ENCODE measurements at regions not wholly inside any gene's neighbourhood (a gene's known extent, or its start where the extent isn't known, plus 50 kb on each side); places are given as distances from the start of the nearest gene placed in this dataset.
"Not testable (repeated sequence)": the region's sequence is repeated elsewhere in the genome, so short reads cannot be mapped to it uniquely, and the experiment has no call there.

- Histone ChIP-seq H3K36me3 (ENCODE audit: low read depth) (no peaks in the 10 kb centered on the region), H3K4me1 (ENCODE audit: low read depth) (peaks cover 5% of the 10 kb centered on the region), H3K9me3 (no peaks in the 10 kb centered on the region), H3K4me3 (no peak overlapping the region)
- no peak for DNase-seq
- intact Hi-C loops (cut with DNase I, micrococcal nuclease) = no loop called here
- TF ChIP-seq CTCF (IDR thresholded peaks at IDR 0.05) = no peak
- ATAC-seq = no peak
Observed at GRCh38 chr5:155633338-155633957, 619.9 kb downstream of the KIF4B start.

GRCh38 chr5:155649666-155650065 is 636.1 kb downstream of the KIF4B start:
- Histone ChIP-seq H3K36me3 (ENCODE audit: low read depth) (no peaks in the 10 kb centered on the region), H3K4me1 (ENCODE audit: low read depth) (no peaks in the 10 kb centered on the region), H3K9me3 (no peaks in the 10 kb centered on the region), H3K4me3 (no peak overlapping the region)
- DNase-seq = no peak
- intact Hi-C loops (cut with DNase I, micrococcal nuclease) = no loop called here
- TF ChIP-seq CTCF (IDR thresholded peaks at IDR 0.05) = no peak
- no peak for ATAC-seq

GRCh38 chr5:155655569-155655968 is 642.0 kb downstream of the KIF4B start:
- no peak for DNase-seq
- Histone ChIP-seq H3K36me3 (ENCODE audit: low read depth) (no peaks in the 10 kb centered on the region), H3K9me3 (no peaks in the 10 kb centered on the region), H3K4me1 (ENCODE audit: low read depth) (no peaks in the 10 kb centered on the region), H3K4me3 (no peak overlapping the region)
- ATAC-seq = no peak
- intact Hi-C loops (cut with DNase I, micrococcal nuclease) = no loop called here
- TF ChIP-seq CTCF (IDR thresholded peaks at IDR 0.05) = no peak

- DNase-seq (no peak), ATAC-seq (no peak)
- intact Hi-C loops (cut with DNase I, micrococcal nuclease) = no loop called here
- Histone ChIP-seq H3K4me1 (ENCODE audit: low read depth) (no peaks in the 10 kb centered on the region), H3K4me3 (no peak overlapping the region), H3K36me3 (ENCODE audit: low read depth) (no peaks in the 10 kb centered on the region), H3K9me3 (no peaks in the 10 kb centered on the region)
- TF ChIP-seq CTCF (IDR thresholded peaks at IDR 0.05) = no peak
Observed at GRCh38 chr5:155661859-155662258, 648.3 kb downstream of the KIF4B start.

- intact Hi-C loops (cut with DNase I, micrococcal nuclease) = no loop called here
- H3K9me3 ChIP-seq = no peaks in the 10 kb centered on the region
- no peak for TF ChIP-seq CTCF (IDR thresholded peaks at IDR 0.05)
- no peak for DNase-seq
- H3K4me3 ChIP-seq = no peak overlapping the region
- no peak for ATAC-seq
- no peaks in the 10 kb centered on the region for H3K4me1 ChIP-seq (ENCODE audit: low read depth)
- no peaks in the 10 kb centered on the region for H3K36me3 ChIP-seq (ENCODE audit: low read depth)
Observed at GRCh38 chr5:155665361-155665760, 651.8 kb downstream of the KIF4B start.

GRCh38 chr5:155672001-155672400 is 655.0 kb upstream of the SGCD start:
- H3K4me1 ChIP-seq (ENCODE audit: low read depth); ATAC-seq; DNase-seq; H3K36me3 ChIP-seq (ENCODE audit: low read depth); H3K9me3 ChIP-seq; H3K4me3 ChIP-seq; intact Hi-C loops (cut with DNase I, micrococcal nuclease): not testable (repeated sequence)

Measured in mucosa of descending colon (tissue), 3 donors.